Brain pericyte (primary cell): ENCODE measurements at regions not wholly inside any gene's neighbourhood (a gene's known extent, or its start where the extent isn't known, plus 50 kb on each side); places are given as distances from the start of the nearest gene placed in this dataset.

ENCODE experiments used
- DNase-seq: peaks from one replicate; pipeline ENCODE4 v3.0.0-alpha.2; 2012; ENCODE audit warnings: low read depth, low spot score

DNA sequence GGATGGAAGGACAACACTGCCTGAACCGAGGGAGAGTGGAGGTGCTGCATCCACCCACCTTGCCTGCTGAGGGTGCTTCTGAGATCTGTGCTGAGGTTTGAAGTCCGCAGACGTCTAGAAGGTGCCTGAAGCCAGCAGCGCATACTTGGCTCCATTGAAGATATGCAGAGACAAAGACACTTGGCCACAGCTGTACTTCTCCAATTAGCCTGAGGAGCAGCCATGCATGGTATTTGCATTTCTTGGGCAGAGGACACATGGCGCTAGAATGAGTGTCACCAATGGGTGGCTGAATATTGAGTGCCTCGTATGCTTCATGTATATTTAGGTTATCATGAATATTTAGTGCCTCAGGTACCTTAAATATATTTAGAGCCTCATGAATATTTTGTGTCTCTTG is 128.7 kb upstream of the ATP6AP2 start:
- DNase-seq: no peak

DNA sequence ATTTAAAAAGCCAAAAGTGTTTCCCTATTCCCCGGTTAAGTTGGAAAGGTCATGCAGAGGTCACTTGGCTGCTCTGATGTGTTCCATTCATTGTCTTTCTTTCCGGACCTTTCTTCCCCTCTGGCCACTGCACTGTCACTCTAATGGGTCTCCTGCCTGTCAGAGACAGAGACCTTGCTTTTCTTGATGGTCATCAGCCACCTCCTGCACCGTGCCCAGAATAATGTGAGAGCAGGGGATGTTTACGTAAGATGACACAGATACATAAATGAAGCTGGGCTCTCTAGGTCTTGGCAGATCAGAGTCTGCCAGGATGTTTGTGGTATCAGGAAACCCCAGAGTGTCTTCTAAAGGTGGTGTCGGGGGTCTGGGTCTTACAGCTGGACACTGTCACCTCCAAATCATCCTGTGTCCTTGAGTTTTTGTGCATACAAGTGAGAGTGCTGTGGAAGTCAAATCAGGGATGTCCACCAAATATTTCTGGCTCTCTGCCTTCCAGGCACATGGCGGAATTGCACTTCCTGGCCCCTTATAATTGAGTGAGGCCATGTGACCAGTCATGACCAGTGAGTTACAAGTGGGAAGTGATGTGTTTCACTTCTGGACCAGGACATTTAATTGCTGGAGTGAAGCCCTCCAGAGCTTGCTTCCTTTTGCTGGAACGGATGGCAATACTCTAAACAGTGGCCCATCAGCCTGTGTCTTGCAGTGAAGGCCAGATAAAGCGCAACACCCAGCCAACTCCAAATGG is 130.6 kb upstream of the ATP6AP2 start:
- DNase-seq: no peak

DNA sequence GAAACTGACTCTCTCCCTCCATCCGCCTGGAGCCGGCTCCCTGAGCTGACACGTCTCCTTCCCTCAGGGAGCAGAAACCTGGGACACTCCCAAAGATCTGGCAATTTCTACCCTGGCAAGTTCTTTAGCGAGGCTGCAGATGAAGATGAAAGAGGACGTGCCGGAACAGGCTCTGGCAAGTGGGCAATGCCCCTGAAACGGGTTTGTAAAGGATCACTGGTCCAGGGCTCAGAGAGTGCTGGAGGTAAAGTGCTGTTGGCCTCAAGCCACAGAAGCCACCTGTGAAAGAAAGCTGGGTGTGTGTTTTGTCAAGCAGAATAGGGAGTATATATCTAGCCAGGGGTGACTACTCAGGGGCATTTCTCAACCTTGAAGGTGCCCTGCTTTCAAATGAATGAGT is 131.4 kb upstream of the ATP6AP2 start:
- DNase-seq: no peak

DNA sequence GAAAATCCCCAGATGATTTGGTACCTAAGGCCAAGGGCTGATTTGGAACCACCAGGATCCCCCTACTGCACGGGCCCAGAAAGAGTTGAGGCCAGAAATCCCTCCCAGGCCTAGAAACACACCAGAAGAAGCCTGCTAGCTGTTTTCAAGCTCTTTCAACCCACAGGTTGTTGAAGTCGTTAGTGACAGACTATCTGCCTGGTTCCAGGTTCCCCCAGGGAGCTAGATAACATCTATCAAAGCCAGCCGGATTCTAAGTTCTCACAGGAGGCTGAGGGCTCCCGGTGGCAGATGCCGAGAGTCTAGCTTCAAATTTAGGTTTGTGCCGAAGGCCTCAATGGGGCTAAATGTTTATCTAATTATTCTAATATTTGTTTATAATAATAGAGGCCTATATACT is 132.0 kb upstream of the ATP6AP2 start:
- DNase-seq: no peak

DNA sequence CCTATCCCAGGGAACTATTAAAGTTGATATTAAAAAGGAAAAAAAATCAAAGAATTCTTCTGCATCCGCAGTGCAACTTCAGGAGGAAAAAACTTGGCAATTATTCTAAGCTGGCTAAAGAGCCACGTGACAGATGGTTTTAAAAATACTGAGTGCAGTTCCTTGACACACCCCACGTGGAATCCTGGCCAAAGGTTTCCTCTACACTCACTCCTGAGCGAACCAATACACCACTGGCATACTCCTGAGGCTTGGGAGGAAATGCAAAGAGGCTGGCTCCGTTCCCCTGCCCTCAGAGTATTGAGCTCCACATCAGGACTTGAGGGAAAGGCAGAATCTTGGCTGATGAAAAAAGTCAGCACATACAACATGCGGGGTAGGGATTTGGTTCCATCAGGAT is 133.8 kb upstream of the ATP6AP2 start:
- DNase-seq: no peak

DNA sequence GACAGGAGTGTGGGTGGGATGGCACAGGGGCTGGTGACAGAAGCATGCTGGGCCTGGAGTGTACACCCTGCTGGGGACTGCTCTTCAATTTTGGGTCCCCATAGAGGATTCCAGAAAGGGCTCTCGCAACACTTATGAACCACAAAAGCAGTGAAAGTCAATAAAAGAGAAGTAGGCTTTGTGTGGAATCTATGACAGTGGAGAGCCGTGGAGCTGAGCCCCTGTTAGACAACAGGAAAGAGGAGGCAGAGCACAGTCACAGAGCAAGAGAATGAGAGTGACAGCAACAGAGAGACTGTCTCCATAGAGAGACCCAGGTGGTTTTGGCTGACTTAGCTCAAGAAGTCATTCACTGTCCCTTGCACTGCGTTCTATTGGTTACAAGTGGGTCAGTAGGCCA is 135.1 kb upstream of the ATP6AP2 start:
- no peak for DNase-seq

DNA sequence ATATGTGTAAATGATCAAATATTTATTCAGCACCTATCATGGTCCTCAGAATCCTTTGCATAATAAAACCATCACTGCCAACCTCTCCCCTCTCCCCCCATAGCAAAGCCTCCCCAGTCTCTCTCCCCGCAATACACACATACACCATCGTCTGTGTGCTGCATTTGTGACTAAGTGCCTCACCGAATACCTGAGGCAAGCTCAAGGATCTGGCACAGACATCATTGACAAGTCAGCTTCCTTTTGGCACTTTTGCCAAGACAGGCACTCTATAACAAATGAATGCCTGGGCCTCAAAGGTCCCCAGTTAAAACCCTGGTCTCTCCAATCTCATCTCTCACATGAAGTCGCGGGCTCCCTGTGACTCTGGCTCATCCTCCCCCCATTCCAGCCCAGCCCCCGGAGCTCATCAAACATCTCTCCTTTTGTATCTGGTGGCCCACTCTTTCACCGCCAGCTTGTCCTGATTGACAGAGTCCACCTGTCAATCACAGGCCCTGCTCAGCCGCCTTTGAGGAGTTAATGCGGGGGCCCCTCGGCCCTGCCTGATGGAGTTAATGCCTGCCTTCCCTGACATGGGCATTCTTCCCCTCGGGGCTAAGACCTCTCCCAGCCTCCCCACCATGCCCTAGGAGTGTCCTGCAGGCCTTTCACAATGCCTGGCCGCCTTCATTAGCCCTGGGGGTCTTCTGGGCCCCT is 135.8 kb upstream of the ATP6AP2 start:
- DNase-seq: no peak

DNA sequence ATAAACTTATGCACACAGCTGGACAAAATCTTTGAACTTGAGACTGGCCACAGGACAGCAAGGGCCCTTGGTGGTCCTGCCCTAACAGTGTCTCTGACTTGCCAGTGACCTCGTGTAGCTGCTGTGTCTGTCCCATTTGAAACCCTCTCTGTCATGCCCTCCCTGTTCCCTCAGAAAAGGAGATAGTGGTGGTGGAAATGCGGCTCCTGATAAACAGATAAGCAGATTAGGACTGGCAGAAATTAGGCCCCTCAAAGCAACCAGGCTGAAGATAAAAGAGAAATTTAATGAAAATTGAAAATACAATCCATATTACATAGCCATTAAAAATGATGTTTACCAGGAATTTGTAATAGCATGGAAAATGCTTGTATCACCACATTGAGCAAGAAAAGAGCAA is 136.6 kb upstream of the ATP6AP2 start:
- DNase-seq: no peak

DNA sequence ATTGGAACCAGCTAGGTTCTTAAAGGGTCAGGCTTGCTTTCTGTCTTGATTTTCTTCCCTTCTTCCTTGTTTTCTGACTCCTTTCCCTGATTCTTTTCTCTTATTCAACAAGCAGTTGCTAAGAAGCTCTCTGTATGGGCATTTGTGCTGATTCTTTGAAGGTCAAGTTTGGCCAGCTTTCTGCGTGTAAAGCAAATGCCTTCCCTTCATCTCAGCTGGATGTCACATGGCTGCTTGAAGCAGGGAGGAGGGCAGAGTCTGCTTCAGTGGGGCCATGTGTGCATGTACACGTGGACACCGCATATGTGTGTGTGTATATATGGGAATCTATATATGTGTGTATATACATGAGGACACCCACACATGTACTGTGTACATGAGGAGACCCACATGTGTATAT is 139.9 kb upstream of the ATP6AP2 start:
- no peak for DNase-seq

DNA sequence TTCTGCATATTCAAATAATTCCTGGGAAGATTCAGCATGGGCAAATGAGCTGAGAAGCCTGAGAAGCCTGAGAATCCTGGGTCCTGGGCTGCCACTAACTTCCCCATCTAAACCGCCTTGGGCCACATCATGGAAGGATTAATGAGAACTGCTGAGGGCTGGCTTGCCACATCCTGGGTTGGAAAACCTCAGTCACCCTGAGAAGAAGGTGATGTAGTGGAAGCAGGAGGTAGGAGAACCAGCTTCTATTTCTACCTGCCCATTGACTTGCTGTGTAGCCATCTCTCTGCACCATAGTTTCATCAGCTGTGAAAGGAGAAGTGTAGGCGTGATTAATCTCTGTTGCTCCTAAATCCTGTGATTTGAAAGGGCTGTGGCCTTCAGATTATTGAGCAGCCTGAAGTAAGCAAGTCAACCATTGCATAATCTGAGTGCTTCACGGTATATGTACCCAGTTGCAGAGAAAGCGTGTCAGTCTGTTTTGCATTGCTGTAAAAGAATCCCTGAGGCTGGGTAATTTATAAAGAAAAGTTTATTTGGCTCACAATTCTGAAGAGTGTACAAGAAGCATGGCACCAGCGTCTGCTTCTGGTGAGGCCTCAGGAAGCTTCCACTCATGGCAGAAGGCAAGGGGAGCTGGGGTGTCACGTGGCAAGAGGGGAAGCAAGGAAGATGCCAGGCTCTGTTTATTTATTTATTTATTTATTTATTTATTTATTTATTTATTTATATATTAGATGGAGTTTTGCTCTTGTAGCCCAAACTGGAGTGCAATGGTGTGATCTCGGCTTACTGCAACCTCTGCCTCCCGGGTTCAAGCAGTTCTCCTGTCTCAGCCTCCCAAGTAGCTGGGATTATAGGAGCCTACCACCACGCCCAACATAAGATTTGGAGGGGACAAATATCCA is 140.9 kb upstream of the ATP6AP2 start:
- no peak for DNase-seq

DNA sequence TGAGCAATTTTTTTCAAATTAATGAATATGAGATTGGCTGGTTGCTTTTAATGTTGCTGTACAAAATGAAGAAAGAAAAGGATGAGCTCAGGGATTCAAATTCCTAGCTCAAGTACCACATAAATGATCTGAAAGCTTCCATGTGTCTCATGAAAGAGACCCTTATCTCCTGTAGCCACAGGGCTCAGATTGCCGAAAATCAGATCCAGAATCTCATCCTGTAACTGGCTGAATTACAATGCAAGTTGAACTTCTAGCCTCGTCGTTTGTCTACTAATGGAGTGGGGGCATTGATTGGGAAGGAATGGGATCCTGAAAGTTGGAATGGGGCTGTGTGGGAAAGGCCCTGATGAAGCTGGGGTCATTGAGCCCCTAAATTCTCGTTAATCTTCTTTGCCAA is 143.4 kb upstream of the ATP6AP2 start:
- no peak for DNase-seq

DNA sequence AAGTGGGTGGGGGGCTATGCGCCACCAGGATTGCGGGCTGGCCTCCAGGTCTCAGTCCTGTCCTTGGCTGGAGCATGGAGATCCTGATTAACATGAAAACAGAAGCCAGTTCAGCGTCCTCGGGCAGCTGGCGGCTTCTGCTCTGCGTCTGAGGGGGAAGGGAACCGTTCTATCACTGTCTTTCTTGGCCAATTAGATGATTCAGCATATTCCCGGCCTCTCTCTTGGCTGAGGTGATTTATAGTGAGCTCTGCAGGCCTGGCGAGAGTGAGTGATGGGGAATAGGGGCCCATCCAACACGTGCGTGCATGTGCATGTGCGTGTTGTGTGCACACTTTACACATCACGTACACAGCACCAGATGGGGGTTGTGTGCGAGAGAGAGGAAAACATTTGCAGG is 145.8 kb upstream of the ATP6AP2 start:
- no peak for DNase-seq

DNA sequence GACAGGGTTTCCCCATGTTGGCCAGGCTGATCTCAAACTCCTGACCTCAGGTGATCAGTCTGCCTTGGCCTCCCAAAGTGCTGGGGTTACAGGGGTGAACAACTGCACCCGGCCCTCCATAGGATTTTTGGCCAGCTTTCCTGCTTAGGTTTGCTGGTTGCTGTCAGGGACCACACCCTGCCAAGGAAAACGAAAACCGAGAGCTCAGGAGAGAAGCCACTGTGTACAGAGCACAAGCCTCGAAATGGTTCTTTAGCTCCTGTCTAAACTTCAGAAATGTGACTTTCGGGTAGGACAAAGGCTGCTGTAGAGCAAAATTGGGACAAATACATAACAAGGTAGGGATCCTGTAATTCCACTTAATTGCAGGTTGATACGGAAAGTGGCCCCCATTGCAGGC is 146.3 kb upstream of the ATP6AP2 start:
- DNase-seq: no peak

DNA sequence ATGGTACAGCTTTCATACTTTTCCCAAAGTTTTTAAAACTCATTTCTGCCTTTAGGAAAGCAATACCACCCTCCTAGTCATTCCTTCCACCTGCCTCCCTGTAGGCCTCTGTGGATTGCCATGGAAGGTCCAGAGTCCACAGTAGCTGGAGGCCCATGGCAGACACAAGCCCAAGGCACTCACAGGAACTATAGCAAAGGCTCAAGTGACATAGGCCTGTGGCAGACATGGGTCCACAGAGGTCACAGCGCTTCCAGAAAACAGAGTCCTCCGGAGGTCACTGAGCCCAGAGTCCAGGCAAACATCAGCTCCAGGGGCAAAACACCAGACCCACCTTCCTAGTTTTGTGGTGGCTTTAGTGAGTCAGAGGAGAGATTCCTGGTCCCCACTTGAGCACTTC is 147.6 kb upstream of the ATP6AP2 start:
- DNase-seq: no peak

DNA sequence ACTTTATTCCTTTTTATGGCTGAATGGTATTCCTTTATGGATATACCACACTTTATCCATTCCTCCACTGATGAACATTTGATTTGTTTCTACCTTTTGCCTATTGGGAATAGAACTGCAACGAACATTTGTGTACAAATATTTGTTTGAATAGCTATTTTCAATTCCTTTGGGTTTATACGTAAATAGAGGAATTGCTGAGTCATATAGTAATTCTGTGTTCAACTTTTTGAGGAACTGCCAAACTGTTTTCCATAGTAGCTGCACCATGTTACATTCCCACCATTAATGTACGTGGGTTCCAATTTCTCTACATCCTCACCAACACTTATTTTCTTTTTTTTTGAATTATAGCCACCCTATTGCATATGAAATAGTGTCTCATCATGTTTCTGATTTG is 156.5 kb upstream of the ATP6AP2 start:
- no peak for DNase-seq

DNA sequence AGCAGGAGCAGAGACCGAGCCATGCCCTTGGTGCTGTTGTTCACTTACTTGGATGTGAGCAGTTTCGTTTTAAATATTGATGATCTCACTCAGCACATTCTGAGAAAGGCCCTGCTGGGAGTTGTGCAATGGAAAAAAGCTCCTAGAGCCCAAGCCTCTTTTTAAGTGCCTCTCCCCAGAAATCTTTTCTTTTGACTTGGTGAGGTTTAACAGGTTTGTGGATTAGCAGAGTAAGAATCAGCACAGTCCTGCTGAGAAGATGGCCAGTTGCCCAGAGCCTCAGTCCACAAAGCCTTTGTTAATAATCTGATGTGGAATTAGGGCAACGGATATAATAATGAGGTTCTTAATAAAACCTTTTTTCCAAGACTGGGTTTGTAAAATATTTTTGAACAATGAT is 157.5 kb upstream of the ATP6AP2 start:
- DNase-seq: no peak

DNA sequence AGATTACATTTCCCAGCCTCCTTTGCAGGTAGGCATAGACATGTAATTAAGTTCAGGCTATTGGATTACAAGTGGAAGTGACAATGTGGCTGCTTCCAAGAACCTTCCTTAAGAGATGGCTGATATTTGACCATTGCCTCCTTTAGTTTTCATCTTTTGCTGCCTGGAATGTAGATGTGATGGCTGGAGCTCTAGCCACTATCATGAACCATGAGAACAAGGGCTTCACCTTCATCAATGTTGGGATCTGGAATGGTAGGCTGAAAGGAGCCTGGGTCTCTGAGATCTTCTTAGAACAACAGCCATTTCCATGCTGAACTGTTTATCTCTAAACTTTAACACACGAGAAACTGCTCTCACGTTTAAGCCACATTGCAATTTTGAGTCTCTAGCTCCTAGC is 158.7 kb upstream of the ATP6AP2 start:
- no peak for DNase-seq

DNA sequence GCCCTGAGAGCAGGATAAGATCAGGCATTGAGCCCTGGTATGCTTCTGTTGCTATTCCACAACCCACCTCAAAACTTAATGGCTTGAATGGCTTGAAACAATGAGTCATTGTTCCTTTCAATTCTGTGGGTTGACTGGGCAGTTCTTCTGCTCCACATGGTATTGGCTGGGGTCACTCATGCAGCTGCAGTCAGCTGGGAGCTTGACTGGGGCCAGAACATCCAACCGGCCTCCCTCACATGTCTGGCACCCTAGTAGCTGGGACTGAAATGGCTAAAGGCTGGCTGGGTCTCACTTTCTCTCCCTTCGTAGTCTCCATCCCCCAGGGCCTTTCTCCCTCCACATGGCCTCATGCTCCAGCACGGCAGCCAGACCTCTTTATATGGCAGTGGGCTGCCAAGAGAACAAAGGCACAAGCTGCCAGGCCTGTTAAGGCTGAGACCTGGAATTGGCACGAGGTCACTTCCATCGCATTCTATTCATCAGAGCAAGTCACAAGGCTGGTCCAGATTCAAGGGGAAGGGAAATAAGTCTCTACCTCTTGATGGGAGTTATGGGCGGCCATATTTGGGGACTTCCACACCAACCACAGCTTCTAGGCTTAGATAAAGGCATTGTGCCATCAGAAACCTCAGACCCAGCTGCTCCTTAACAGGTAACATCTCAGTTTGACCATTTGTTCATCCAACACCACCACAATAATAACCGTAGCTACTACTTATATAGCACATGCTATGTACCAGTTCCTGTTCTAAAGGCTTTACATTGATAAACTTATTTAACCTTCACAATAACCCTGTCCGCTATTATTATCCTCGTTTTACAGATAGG is 159.7 kb upstream of the ATP6AP2 start:
- DNase-seq: no peak

DNA sequence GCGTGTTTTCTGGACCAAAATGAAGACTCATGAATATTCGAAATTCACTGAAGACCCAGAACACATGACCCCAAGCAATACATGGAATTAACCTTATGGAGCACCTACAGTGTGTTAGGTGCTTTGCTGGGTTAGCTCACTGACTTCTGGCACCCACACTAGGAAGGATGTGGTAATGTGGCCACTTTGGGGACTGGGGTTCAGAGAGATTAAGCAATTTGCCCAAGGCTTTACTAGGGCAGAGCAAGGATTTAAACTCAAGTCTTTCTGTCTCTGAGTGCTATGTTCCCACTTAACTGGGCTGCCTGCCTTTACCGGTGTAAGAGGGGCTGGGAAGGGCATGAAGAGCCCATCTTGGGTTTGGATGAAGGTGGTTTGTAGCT is 162.0 kb upstream of the ATP6AP2 start:
- DNase-seq: no peak

DNA sequence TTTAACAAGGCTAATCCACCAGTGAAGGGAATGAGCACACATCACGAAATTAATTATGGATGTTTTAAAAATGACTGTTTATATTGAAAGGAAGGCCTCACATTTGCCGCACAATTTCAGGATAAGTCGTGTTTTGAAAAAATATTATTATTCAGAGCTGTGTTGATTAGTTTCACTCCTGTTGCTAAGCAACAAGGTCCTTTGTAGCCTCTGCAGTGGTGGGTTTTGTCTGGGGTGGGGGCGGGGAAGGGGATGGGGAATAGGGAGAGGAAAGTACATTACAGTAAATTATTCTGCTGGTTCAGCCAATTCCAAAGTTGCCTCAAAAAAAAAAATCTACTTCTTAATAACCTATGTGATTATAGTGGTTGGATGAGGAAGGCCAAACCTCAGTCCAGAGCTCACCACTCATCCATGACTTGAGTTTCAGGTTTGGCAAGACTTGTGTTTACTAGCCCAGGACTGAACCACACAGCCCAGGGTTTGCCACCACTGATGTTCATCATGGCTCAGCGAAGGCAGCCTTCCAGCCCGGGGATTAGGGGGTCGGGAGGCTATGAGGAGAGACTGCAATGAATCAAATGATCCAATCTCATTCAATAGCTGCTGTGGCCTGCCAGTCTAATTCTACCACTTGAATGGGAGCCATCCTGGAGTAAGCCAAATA is 162.5 kb upstream of the ATP6AP2 start:
- DNase-seq: no peak

DNA sequence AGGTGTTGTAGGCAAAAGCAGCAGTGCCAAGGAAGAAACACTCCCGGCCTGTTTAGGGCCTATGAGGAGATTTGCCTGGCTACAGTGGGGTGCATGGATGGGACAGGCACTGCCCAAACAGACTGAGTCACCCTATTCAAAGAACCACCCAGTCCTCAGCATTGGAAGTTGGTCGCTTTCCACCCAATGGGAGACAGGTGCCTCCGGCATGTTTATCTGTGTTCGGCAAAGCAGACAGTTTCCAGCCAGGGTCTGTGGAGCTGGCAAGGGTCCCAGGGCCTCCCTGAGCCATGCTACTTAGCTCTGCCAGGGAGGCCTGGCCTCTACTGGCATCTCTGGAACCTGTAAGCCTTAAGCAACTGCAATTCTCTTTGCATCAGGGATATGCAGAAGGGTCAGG is 165.1 kb upstream of the ATP6AP2 start:
- DNase-seq: no peak
